ENCODE measurements at regions not wholly inside any gene's neighbourhood (a gene's known extent, or its start where the extent isn't known, plus 50 kb on each side); places are given as distances from the start of the nearest gene placed in this dataset.

DNA sequence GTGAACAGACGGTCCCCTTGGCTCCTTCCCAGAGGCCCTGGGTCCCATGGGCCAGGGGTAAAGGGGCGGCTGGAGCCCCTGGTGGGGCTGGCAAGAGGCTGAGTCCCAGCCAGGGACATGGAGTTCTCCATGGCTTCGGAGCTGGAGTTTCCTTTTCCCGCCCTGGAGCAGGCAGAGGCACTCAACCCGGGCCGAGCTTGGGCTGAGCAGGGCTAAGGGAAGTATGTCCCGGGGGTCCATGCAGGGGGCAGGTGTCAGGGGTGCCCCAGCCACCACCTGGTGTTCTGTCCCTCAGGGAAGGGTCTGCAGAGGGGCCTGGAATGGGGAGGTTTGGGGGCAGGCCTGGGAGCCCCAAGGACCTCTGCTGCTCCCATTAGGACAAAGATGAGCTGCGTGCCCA, 54.0 kb upstream of the TPM4 start:
- TF ChIP-seq, protein P1, sequence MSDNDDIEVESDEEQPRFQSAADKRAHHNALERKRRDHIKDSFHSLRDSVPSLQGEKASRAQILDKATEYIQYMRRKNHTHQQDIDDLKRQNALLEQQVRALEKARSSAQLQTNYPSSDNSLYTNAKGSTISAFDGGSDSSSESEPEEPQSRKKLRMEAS (IDR thresholded peaks at IDR 0.05), result no peak
- TF ChIP-seq EP300 (IDR thresholded peaks at IDR 0.05; ENCODE audit: borderline replicate concordance) (no peak), YY1 (IDR thresholded peaks at IDR 0.05; ENCODE audit: low read depth) (no peak), CEBPB (IDR thresholded peaks at IDR 0.05) (no peak), TCF12 (IDR thresholded peaks at IDR 0.05; ENCODE audit: low read depth) (no peak), RAD21 (IDR thresholded peaks at IDR 0.05; ENCODE audit: low read depth) (no peak), NFIC (IDR thresholded peaks at IDR 0.05) (no peak), TEAD4 (IDR thresholded peaks at IDR 0.05) (no peak), TAF1 (IDR thresholded peaks at IDR 0.05; ENCODE audit: low read depth) (no peak), CREB1 (IDR thresholded peaks at IDR 0.05; ENCODE audit: low read depth) (no peak), FOXM1 (IDR thresholded peaks at IDR 0.05; ENCODE audit: borderline replicate concordance, low read depth) (no peak)
- TF ChIP-seq, protein P2, sequence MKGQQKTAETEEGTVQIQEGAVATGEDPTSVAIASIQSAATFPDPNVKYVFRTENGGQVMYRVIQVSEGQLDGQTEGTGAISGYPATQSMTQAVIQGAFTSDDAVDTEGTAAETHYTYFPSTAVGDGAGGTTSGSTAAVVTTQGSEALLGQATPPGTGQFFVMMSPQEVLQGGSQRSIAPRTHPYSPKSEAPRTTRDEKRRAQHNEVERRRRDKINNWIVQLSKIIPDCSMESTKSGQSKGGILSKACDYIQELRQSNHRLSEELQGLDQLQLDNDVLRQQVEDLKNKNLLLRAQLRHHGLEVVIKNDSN (IDR thresholded peaks at IDR 0.05), result no peak
- TF ChIP-seq, protein P3, sequence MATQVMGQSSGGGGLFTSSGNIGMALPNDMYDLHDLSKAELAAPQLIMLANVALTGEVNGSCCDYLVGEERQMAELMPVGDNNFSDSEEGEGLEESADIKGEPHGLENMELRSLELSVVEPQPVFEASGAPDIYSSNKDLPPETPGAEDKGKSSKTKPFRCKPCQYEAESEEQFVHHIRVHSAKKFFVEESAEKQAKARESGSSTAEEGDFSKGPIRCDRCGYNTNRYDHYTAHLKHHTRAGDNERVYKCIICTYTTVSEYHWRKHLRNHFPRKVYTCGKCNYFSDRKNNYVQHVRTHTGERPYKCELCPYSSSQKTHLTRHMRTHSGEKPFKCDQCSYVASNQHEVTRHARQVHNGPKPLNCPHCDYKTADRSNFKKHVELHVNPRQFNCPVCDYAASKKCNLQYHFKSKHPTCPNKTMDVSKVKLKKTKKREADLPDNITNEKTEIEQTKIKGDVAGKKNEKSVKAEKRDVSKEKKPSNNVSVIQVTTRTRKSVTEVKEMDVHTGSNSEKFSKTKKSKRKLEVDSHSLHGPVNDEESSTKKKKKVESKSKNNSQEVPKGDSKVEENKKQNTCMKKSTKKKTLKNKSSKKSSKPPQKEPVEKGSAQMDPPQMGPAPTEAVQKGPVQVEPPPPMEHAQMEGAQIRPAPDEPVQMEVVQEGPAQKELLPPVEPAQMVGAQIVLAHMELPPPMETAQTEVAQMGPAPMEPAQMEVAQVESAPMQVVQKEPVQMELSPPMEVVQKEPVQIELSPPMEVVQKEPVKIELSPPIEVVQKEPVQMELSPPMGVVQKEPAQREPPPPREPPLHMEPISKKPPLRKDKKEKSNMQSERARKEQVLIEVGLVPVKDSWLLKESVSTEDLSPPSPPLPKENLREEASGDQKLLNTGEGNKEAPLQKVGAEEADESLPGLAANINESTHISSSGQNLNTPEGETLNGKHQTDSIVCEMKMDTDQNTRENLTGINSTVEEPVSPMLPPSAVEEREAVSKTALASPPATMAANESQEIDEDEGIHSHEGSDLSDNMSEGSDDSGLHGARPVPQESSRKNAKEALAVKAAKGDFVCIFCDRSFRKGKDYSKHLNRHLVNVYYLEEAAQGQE (IDR thresholded peaks at IDR 0.05; ENCODE audit: low read depth), result no peak

DNA sequence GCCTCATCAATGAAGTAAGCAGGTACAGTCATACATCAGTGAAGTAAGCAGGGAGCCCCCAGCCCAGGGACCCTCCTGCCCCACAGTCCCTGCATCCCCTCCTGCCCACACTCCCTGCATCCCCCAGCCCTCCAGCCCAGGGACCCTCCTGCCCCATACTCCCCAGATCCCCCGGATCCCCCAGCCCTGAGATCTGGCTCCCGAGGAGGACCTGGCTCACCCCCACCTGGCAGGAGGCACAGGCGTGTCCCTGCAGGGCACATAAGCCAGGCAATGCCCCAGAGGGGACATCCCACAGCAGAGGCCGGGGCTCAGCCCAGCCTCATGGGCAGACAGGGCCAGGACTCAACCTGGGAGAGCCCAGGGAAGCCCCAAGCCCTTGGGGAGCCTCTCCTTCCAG, 53.6 kb upstream of the TPM4 start:
- TF ChIP-seq TAF1 (IDR thresholded peaks at IDR 0.05; ENCODE audit: low read depth), result no peak
- TF ChIP-seq, protein P1 (IDR thresholded peaks at IDR 0.05), result no peak
- no peak for TF ChIP-seq CREB1 (IDR thresholded peaks at IDR 0.05; ENCODE audit: low read depth)
- TF ChIP-seq ZBTB7A (IDR thresholded peaks at IDR 0.05; ENCODE audit: low read depth), result no peak
- TF ChIP-seq TEAD4 (IDR thresholded peaks at IDR 0.05), result no peak

DNA sequence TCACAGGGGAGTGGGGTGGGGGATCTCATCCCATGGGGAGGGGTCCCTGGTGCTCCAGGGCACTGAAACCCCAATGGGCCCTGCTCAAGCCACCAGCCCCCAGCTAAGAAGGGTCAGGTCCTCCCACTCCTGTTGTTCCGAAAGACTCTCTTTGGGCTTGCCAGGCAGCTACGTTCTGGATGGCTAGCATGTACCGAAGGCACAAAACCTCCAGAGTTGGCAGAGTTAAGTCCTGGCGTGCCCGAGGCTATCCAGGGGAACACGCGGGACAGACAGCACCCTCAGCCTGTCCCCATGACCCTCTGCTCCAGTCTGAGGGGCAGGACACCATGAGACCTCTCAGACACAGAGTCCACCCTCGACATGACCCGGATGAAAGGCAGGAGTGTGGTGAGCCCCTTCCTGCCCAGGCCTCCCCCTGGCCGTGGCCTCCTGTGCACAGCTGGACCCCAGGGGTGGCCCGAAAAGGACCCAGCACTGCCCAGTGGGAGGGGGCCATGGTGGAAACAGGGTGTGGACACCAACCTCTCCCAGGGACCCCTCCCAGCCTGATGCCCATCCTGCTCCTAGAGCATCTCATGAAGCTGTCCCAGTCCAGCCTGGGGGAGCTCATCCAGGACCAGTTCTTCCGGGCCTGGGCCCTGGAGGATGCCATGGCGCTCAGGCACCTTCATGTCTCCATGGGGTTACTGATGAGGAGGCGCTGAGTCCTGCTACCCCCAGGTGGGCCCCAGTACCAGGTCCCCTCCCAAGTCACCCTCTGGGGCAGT, 53.0 kb upstream of the TPM4 start:
- TF ChIP-seq NFIC (IDR thresholded peaks at IDR 0.05), result no peak
- TF ChIP-seq, protein P1 (IDR thresholded peaks at IDR 0.05), result no peak
- no peak for TF ChIP-seq CREB1 (IDR thresholded peaks at IDR 0.05; ENCODE audit: low read depth)
- TF ChIP-seq FOXM1 (IDR thresholded peaks at IDR 0.05; ENCODE audit: borderline replicate concordance, low read depth), result no peak
- no peak for TF ChIP-seq TEAD4 (IDR thresholded peaks at IDR 0.05)
- TF ChIP-seq, protein P2 (IDR thresholded peaks at IDR 0.05), result no peak
- TF ChIP-seq RAD21 (IDR thresholded peaks at IDR 0.05; ENCODE audit: low read depth), result no peak
- TF ChIP-seq TCF12 (IDR thresholded peaks at IDR 0.05; ENCODE audit: low read depth), result no peak
- TF ChIP-seq, protein P3 (IDR thresholded peaks at IDR 0.05; ENCODE audit: low read depth), result no peak
- TF ChIP-seq EGR1 (IDR thresholded peaks at IDR 0.05), result no peak
- TF ChIP-seq ZBTB7A (IDR thresholded peaks at IDR 0.05; ENCODE audit: low read depth), result no peak
- no peak for TF ChIP-seq YY1 (IDR thresholded peaks at IDR 0.05; ENCODE audit: low read depth)
- TF ChIP-seq TAF1 (IDR thresholded peaks at IDR 0.05; ENCODE audit: low read depth), result no peak
- TF ChIP-seq CEBPB (IDR thresholded peaks at IDR 0.05), result no peak
- TF ChIP-seq EP300 (IDR thresholded peaks at IDR 0.05; ENCODE audit: borderline replicate concordance), result no peak

DNA sequence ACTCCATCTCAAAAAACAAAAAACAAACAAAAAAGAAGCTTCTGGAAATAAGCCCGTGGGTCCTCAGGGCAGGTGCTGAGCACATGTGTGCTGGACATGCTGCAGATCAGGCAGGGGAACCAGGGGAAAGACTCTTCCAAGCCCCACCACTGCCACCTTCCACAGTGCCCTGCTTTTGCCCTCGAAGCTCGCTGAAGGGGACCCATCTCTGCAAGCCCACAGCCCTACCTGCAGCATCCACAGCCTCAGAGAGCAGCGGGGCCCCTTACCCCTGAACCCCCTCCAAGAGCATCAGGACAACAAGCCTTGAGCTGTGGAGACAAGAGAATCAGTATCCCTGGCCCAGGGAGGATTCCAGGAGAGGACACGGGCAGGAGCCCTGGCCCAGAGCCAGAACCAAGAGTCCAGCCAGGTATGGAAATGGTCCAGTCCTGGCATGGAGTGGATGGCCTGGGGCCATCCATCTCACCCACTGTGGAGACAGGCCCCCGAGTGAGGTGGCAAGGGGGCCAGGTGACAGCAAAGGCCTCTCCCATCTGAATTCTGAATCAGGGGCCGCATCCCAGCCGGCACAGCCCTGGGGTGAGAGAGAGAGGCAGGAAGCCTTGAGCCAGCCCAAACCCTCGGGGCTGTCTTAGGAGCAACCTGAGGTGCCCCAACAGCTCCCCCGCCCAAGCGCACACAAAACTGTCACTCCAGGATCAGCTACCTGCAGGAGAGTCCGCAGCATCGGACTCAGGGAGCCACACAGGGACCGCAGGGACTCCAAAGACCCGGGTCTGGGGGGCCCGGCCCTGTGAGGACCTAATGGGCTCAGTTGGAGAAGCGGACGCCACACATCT, 51.8 kb upstream of the TPM4 start:
- no peak for TF ChIP-seq CREB1 (IDR thresholded peaks at IDR 0.05; ENCODE audit: low read depth)
- no peak for TF ChIP-seq RAD21 (IDR thresholded peaks at IDR 0.05; ENCODE audit: low read depth)
- no peak for TF ChIP-seq TAF1 (IDR thresholded peaks at IDR 0.05; ENCODE audit: low read depth)
- TF ChIP-seq, protein P2 (IDR thresholded peaks at IDR 0.05), result no peak
- no peak for TF ChIP-seq NFIC (IDR thresholded peaks at IDR 0.05)
- no peak for TF ChIP-seq ZBTB7A (IDR thresholded peaks at IDR 0.05; ENCODE audit: low read depth)
- no peak for TF ChIP-seq EP300 (IDR thresholded peaks at IDR 0.05; ENCODE audit: borderline replicate concordance)
- TF ChIP-seq, protein P3 (IDR thresholded peaks at IDR 0.05; ENCODE audit: low read depth), result no peak
- TF ChIP-seq EGR1 (IDR thresholded peaks at IDR 0.05), result no peak
- no peak for TF ChIP-seq CEBPB (IDR thresholded peaks at IDR 0.05)
